ENCODE measurements at regions not wholly inside any gene's neighbourhood (a gene's known extent, or its start where the extent isn't known, plus 50 kb on each side); places are given as distances from the start of the nearest gene placed in this dataset.
"Not testable (repeated sequence)": the region's sequence is repeated elsewhere in the genome, so short reads cannot be mapped to it uniquely, and the experiment has no call there.

DNA sequence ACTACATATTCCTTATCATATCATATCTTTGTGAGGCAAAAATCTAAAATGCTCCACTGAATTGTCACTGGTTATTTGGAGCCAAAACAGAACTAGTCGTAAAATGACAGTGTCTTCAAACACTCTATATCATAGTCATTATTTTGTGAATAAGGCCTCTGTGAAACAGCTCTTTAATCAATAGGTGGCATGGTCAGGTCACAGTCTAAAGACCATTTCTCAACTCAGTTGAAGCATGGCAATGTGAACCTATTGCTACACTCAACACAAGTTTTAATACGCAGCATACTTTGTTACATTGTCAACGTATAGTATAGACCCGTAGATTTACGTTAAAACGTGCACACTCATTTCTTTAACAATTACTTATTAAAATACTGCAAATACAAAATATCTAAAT lies 131.3 kb upstream of the PCDH20 start:
- no peak for DNase-seq

DNA sequence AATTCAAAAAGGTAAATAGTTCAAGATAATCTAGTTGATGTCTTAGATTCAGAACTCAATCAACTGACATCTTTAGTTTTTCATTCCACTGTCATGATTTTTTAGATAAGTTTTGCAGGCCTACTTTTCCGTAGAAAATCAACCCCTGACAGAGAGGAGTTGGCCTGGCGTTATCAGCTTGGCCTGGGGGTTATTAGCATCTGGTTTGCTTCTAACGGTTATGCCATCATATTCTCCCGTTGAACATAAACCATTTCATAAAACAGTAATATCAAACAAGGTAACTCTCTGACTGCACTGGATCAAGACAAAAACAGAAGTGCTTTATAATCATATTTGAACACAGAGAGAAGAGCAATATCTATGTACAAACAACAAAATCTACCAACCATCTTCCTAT lies 130.8 kb upstream of the PCDH20 start:
- DNase-seq = no peak

DNA sequence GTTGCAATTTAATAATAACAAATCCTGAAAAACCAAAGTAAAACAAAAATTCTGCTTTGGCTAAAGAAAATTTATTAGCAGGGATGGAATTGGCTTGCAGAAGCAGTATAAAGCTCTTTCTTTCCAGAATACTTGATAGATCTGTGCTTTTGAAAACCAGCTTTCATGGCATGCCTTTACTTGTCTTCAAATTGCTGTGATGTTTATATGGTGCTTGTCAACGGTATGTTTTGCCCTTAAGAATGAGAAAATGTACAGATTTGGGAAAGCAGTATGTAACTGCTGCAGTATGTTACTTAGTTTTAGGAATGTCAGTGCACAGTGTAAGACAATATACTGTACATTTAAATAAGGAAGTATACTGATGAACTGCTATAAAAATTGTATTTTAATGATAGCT lies 120.8 kb upstream of the PCDH20 start:
- no peak for DNase-seq

DNA sequence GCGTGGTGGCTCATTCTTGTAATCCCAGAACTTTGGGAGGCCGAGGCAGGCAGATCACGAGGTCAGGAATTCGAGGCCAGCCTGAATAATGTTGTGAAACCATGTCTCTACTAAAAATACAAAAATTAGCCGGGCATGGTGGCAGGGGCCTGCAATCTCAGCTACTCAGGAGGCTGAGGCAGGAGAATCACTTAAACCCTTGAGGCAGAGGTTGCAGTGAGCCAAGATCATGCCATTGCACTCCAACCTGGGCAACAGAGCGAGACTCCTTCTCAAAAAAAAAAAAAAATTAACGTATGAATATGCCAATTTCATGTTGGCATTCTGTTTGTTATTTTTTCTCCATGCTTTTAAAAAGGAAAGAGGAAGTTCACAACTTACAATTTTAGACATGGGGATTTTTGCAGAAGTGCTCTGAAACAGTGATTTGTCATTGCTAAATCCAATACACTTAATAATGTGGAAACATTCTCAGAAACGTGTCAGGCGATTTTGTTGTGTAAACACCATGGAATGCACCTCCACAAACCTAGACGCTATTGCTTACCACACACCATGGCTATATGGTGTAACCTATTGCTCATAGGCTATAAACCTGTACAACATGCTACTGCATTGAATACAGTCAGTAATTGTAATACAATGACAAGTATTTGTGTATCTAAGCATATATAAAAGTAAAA lies 115.9 kb upstream of the PCDH20 start:
- DNase-seq = no peak

DNA sequence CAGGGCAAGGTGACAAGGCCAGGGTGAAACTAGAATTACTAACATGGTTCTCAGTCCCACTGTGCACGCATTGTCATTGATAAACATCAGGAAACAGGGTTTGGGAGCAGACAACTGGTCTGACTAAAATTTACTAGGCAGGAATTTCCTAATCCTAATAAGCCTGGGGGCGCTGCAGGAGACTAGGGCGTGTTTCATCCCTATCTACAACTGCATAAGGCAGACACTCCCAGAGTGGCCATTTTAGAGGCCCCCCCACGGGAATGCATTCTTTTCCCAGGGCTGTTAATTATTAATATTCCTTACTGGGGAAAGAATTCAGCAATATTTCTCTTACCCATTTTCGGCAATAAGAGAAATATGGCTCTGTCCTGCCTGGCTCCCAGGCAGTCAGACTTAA lies 103.6 kb upstream of the PCDH20 start:
- DNase-seq = not testable (repeated sequence)

DNA sequence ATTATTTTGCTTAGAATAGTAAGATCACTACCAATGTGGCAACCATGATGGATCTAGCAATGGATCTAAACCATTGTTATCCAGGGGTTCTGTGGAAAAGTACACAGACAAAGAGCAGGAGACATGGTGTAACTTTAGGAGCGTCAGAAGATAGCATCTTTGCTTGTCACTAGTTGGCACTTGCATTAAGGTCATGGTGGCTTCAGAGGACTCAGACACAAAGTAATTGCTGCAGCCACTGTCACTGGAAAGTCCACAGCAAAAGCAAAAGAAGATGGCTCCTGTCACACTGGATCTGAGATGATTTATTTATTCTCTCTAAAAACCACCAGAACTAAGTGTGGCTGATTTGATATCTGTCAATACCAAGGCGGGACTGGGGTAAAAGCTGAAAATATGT lies 93.3 kb upstream of the PCDH20 start:
- no peak for DNase-seq

DNA sequence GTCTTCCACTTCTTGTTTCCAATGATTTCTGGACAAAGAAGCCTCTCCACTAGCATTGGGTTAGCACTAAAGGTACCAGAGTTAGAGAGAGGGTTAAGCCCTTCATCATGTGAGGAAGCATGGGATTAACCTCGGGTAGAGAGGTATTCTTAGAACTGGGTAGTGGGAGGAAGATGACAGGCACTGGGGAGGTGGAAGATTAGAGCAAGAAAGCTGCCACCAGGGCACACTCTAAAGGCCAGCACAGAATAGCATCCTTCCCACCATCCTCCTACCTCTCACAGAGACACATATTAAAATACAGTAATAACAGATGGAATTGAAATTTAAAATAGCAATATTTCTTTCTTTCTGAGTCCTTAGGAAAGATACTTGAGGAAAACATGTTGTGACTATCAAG lies 84.5 kb upstream of the PCDH20 start:
- no peak for DNase-seq

DNA sequence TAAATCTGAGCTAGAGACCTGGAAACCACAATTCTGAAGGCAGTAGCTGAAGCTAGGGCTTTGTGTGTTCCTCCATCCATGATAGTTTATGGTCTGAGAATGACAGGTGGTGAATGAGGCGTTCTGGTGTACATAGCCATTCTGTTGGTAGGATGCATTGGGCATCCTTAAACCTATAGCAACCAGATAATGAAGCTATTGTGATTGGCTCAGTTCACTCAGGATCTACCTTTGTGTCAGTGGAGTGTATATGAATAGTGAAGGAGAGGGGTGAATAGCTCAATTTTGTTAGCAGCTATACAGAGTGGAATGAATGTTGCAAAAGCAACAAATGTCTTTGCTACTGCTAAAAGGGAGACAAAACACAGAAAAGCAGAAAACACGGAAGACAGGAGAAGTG lies 80.0 kb upstream of the PCDH20 start:
- DNase-seq = no peak

DNA sequence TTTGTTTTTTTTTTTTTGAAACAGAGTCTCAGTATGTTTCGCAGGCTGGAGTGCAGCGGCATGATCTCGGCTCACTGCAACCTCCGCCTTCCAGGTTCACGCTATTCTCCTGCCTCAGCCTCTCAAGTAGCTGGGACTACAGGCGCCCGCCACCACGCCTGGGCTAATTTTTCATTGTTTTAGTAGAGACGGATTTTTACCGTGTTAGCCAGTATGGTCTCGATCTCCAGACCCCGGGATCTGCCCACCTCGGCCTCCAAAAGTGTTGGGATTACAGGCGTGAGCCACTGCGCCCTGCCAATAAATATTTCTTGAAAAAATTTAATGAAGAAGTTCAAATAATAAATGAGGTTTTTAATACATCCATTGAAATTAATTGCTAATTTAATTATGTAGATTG lies 77.9 kb upstream of the PCDH20 start:
- not testable (repeated sequence) for DNase-seq

DNA sequence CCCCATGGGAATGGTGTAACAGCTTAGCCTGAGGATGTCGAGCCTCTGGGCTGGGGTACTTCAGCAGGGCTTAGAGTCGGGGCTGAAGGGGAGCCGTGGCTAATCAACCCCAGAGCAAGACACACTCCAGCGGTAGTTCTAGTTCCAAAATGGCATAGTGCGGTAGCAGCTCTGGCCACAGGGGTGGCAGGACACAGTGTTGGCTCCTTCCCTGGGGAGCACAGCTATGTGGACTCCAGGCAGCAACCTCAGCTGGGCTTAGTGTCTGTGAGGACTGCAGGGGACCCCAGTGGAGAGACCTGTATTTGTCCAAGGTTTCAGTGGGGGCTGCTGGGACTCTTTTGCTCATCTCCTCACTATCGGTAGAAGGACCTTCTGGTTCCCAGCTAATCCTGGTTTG lies 70.8 kb upstream of the PCDH20 start:
- no peak for DNase-seq

DNA sequence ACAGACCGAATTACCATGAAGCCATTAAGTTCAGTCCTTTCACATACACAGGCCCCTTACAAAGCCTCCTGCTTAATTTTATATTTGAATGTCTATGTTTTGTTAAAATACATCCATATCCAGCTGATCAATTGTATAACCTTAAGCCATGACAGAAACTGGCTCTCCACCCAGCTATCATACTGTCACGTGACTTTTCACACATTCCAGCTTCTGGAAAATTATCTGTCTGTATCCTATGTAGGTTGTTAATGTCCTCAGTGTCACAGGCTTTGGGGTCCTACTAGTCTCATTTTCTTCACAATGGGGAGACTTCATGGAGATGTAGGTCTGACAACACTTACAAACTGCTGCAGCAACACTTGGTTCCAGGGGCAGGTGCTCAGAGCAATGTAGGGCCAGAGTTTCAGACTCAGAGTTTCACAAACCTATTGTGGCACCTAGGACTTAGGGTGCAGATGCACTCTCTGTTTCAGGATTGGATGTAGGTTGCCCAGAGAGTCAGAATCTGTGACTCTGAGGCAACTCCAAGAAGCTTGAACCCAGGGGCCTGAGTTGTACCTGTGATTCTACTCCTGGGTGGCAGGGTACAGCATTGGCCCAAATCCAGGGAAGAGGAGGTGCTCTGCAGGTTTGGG lies 69.6 kb upstream of the PCDH20 start:
- DNase-seq = no peak

DNA sequence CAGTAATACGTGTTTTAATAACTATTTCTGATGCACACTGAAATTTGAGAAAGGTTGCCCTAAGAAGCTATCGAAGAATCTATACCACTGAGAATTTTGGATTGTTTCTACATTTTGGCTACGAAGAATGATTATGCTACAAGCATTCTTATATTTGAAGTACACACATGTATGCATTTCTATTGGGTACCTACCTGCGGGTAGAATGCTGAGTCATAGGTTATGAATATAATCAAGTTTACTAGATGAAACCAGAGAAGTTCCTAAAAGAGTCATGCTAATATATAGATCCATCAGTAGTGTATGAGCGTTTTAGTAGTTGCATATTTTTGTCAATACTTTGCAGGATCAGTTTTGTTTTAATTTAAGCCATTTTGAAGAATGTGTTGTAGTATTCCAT lies 62.0 kb upstream of the PCDH20 start:
- DNase-seq = no peak

DNA sequence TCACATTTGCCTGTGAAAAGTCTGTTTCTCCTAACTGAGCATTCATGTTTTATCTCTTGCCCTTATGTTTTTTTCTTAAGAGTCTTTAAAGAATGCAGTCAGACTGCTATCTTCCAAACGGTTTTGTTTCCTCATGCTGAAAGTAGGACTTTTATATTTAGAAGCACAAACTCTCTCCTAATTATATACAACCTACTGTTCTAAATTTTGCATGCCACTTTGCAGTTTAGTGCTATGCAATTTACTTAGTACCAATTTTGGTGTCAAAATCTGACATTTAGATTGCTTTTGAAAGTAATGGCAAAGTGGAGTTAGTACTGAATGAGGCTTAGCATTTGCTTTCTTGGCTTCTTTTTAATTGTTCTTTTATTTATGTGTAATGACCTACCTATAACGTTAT lies 55.1 kb upstream of the PCDH20 start:
- DNase-seq = no peak

DNA sequence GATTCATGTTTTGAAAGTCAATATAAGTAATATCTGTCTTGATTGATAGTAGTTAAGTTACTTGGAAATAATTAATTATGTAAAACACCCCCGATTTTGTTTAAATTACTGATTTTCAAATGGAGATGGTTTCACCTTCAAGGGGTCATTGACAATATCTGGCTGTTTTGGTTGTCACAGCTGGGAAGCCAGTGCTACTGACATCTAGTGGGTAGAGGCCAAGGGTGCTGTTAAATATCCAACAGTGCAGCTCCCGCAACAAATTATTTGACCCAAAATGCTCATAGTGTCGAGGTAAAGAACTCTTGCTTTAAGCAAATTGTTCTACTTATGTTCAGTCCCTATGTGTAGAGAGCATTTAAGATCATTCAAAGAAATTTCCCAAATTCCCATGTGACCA lies 50.6 kb upstream of the PCDH20 start:
- DNase-seq = no peak

Data from amniotic stem cell (primary cell).